ENCODE measurements at regions not wholly inside any gene's neighbourhood (a gene's known extent, or its start where the extent isn't known, plus 50 kb on each side); places are given as distances from the start of the nearest gene placed in this dataset.

DNA sequence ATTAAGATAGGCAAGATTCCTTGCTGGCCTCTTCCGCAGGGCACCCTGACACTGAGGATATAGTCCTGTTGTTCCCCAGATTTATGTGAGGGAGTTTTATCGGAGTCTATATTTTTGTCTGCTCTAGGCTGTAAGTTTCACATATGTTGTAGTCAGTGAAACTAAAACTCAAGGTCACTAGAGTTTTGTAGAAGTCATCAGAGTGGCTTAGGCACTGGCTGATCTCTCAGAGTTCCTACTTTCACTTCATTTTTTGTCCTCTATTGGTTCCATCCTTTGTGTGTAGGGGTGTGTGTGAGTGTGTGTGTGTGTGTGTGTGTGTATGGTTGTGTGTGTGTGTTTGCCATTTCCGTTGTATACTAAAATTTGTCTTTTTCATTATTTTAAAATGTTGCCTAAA is 577.5 kb downstream of the IQCM start:
- Histone ChIP-seq H3K27me3 (replicated peaks) (no peaks in the 10 kb centered on the region), H3K4me3 (ENCODE audit: low read depth, low read length) (no peak overlapping the region), H3K27ac (no peak overlapping the region), H3K36me3 (replicated peaks) (no peaks in the 10 kb centered on the region)
- DNase-seq, result no peak
- TF ChIP-seq, protein P1, sequence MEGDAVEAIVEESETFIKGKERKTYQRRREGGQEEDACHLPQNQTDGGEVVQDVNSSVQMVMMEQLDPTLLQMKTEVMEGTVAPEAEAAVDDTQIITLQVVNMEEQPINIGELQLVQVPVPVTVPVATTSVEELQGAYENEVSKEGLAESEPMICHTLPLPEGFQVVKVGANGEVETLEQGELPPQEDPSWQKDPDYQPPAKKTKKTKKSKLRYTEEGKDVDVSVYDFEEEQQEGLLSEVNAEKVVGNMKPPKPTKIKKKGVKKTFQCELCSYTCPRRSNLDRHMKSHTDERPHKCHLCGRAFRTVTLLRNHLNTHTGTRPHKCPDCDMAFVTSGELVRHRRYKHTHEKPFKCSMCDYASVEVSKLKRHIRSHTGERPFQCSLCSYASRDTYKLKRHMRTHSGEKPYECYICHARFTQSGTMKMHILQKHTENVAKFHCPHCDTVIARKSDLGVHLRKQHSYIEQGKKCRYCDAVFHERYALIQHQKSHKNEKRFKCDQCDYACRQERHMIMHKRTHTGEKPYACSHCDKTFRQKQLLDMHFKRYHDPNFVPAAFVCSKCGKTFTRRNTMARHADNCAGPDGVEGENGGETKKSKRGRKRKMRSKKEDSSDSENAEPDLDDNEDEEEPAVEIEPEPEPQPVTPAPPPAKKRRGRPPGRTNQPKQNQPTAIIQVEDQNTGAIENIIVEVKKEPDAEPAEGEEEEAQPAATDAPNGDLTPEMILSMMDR (IDR thresholded peaks at IDR 0.05; ENCODE audit: low read depth, low read length, missing control alignments), result no peak
- in situ Hi-C loops (cut with HindIII; ENCODE audit: low pct_ligation_motif_present, low sequenced_read_pairs), result no loop called here

GRCh38 chr4:149234798-149235197 is 580.8 kb downstream of the IQCM start:
- no peak for DNase-seq
- TF ChIP-seq, protein P1 (IDR thresholded peaks at IDR 0.05; ENCODE audit: low read depth, low read length, missing control alignments), result no peak
- no peaks in the 10 kb centered on the region for H3K27me3 ChIP-seq (replicated peaks)
- no peak overlapping the region for H3K27ac ChIP-seq
- in situ Hi-C loops (cut with HindIII; ENCODE audit: low pct_ligation_motif_present, low sequenced_read_pairs), result no loop called here
- H3K36me3 ChIP-seq (replicated peaks), result no peaks in the 10 kb centered on the region
- no peak overlapping the region for H3K4me3 ChIP-seq (ENCODE audit: low read depth, low read length)

- H3K27ac ChIP-seq, result no peak overlapping the region
- DNase-seq, result no peak
- in situ Hi-C loops (cut with HindIII; ENCODE audit: low pct_ligation_motif_present, low sequenced_read_pairs), result no loop called here
These were observed 592.0 kb downstream of the IQCM start for GRCh38 chr4:149223659-149224058.

DNA sequence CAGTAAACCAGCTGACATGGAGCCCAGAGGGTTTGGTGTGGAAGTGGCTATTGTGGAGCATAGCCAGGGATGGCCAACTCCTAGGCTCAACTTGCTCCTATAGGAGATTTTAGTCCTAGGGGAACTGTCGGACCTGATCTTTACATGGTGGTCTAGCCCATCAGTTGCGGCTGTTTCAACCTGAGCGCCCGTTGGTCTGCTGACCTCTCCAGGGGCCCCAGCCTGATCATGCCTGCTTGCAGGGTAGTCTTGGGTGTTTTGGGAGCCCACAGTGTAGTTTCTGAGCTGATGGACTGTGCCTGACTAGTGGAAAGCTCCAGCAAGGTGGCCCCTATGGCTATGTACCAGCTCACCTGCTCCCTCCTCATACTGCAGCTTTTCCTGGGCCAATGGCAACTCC is 597.0 kb downstream of the IQCM start:
- H3K27ac ChIP-seq, result no peak overlapping the region
- DNase-seq, result no peak
- in situ Hi-C loops (cut with HindIII; ENCODE audit: low pct_ligation_motif_present, low sequenced_read_pairs), result no loop called here
- H3K36me3 ChIP-seq (replicated peaks), result no peaks in the 10 kb centered on the region
- TF ChIP-seq, protein P1 (IDR thresholded peaks at IDR 0.05; ENCODE audit: low read depth, low read length, missing control alignments), result no peak
- H3K4me3 ChIP-seq (ENCODE audit: low read depth, low read length), result no peak overlapping the region
- H3K27me3 ChIP-seq (replicated peaks), result no peaks in the 10 kb centered on the region

More at GRCh38 chr4:149223659-149224058, 592.0 kb downstream of the IQCM start:
- TF ChIP-seq, protein P1 (IDR thresholded peaks at IDR 0.05; ENCODE audit: low read depth, low read length, missing control alignments), result no peak
- Histone ChIP-seq H3K4me3 (ENCODE audit: low read depth, low read length) (no peak overlapping the region), H3K27me3 (replicated peaks) (no peaks in the 10 kb centered on the region), H3K36me3 (replicated peaks) (no peaks in the 10 kb centered on the region)

DNA sequence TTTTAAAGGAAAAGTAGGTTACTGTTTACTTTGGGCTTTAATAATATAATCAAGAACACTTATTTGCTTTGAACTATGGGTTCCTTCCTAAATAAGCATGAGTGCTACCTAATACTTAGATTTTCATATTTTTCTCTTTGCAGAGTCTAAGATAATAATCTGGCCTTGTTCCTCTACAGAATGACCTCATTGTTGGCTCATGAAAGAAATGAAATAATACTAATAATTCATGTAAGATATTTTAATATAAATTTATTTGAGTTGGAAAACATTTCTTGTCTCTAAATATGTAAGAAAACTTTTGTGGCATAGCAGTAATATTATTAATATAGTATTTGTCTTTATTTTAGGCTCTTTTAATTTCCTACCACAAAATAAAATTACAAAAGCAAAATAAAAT is 601.3 kb downstream of the IQCM start:
- H3K27me3 ChIP-seq (replicated peaks), result no peaks in the 10 kb centered on the region
- no peaks in the 10 kb centered on the region for H3K36me3 ChIP-seq (replicated peaks)
- no peak overlapping the region for H3K27ac ChIP-seq
- TF ChIP-seq, protein P1 (IDR thresholded peaks at IDR 0.05; ENCODE audit: low read depth, low read length, missing control alignments), result no peak
- H3K4me3 ChIP-seq (ENCODE audit: low read depth, low read length), result no peak overlapping the region
- in situ Hi-C loops (cut with HindIII; ENCODE audit: low pct_ligation_motif_present, low sequenced_read_pairs), result no loop called here
- no peak for DNase-seq

DNA sequence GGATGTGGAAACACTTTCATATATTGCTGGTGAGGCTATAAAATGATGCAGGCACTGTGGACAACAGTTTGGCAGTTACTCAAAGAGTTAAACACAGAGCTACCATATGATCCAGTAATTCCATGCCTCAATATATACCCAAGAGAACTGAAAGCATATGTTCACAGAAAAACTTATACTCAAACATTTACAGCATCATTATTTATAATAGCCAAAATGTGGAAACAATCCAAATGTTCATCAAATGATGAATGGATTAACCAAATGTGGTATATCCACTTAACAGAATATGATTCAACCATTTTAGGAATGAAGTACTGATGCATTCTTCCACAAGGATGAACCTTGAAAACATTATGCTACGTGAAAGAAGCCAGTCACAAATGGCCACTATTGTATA is 603.8 kb downstream of the IQCM start:
- Histone ChIP-seq H3K27me3 (replicated peaks) (no peaks in the 10 kb centered on the region), H3K36me3 (replicated peaks) (no peaks in the 10 kb centered on the region), H3K27ac (no peak overlapping the region), H3K4me3 (ENCODE audit: low read depth, low read length) (no peak overlapping the region)
- in situ Hi-C loops (cut with HindIII; ENCODE audit: low pct_ligation_motif_present, low sequenced_read_pairs), result no loop called here
- no peak for DNase-seq
- TF ChIP-seq, protein P1 (IDR thresholded peaks at IDR 0.05; ENCODE audit: low read depth, low read length, missing control alignments), result no peak

Measured in brain microvascular endothelial cell (primary cell).